Caco-2 (cell line): ENCODE measurements at regions not wholly inside any gene's neighbourhood (a gene's known extent, or its start where the extent isn't known, plus 50 kb on each side); places are given as distances from the start of the nearest gene placed in this dataset.

Source experiments
- BruUV-seq: library from RNA; stranded (reverse); fragments of 400-500 nt; replicated peaks from 2 replicates; lab custom pipeline; 2021; lab: Mats Ljungman, UMichigan
- CTCF ChIA-PET: fragments of 300-600 bp; sonication (Branson Sonifier 250); formaldehyde crosslinking; loops from one replicate; lab custom pipeline; 2022; ENCODE audit warnings: antibody characterized with exemption; lab: Charles Lee
- POLR2A ChIA-PET: fragments of 300-600 bp; sonication (Branson Sonifier 250); formaldehyde crosslinking; loops from one replicate; lab custom pipeline; 2022; ENCODE audit warnings: antibody characterized with exemption; lab: Charles Lee
- DNase-seq, 2 experiments: peaks; one replicate each; pipeline versions ENCODE4 v3.0.0 to v3.0.0-alpha.2; 2020 to 2022
- H3K27me3 ChIP-seq: replicated peaks from 2 replicates; pipeline ENCODE4 v1.6.0; 2011; ENCODE audit warnings: low read length; ENCODE audit not compliant: control insufficient read depth, insufficient read depth
- H3K36me3 ChIP-seq: 2 replicates; pipeline ENCODE4 v1.5.1; 2011; ENCODE audit warnings: low read length; ENCODE audit not compliant: control insufficient read depth, insufficient read depth
- H3K4me1 ChIP-seq: fragments of 250-450 bp; sonication (Bioruptor Pico); 2 replicates; pipeline ENCODE4 v1.5.1; 2020; ENCODE audit warnings: mild to moderate bottlenecking
- H3K4me3 ChIP-seq: 2 replicates; pipeline ENCODE4 v1.5.1; 2011; ENCODE audit warnings: low read depth, mild to moderate bottlenecking, control low read depth, low read length
- H3K9me3 ChIP-seq: fragments of 250-450 bp; sonication (Bioruptor Pico); 2 replicates; pipeline ENCODE4 v1.5.1; 2020; ENCODE audit warnings: mild to moderate bottlenecking, moderate library complexity
- H3K27ac Mint-ChIP-seq: one replicate; pipeline ENCODE4 v1.8.0; 2022; ENCODE audit warnings: mixed read lengths; ENCODE audit not compliant: unreplicated experiment
- H3K27me3 Mint-ChIP-seq: one replicate; pipeline ENCODE4 v1.8.0; 2022; ENCODE audit warnings: mixed read lengths; ENCODE audit not compliant: insufficient read depth, unreplicated experiment
- H3K36me3 Mint-ChIP-seq: one replicate; pipeline ENCODE4 v1.8.0; 2022; ENCODE audit warnings: mild to moderate bottlenecking, mixed read lengths; ENCODE audit not compliant: insufficient read depth, unreplicated experiment
- H3K4me1 Mint-ChIP-seq: one replicate; pipeline ENCODE4 v1.8.0; 2022; ENCODE audit warnings: low read depth, mixed read lengths; ENCODE audit not compliant: unreplicated experiment
- H3K4me3 Mint-ChIP-seq: one replicate; pipeline ENCODE4 v1.8.0; 2022; ENCODE audit warnings: mild to moderate bottlenecking, moderate library complexity, mixed read lengths; ENCODE audit not compliant: unreplicated experiment
- H3K9me3 Mint-ChIP-seq: one replicate; pipeline ENCODE4 v1.8.0; 2022; ENCODE audit warnings: mixed read lengths; ENCODE audit not compliant: unreplicated experiment
- intact Hi-C: fragments of 100-400 bp; cut with micrococcal nuclease; formaldehyde crosslinking; loops from one replicate; pipeline ENCODE4 v1.10.0; 2022; ENCODE audit not compliant: unreplicated experiment
- TF ChIP-seq, protein P1 (sequence below), 2 experiments: fragments of 200-600 bp in 1 of 2; IDR thresholded peaks; 1 replicate in 1 of 2; 2 replicates in 1 of 2; pipeline versions ENCODE4 v1.5.1 to v1.8.0; 2011 to 2022; ENCODE audit warnings: antibody characterized with exemption in 1 of 2, control low read depth in 1 of 2, inconsistent platforms in 1 of 2, low read depth in 1 of 2, low read length in 1 of 2, mild to moderate bottlenecking in 1 of 2, moderate library complexity in 1 of 2; ENCODE audit not compliant: insufficient read depth in 1 of 2, severe bottlenecking in 1 of 2, unreplicated experiment in 1 of 2

DNA sequence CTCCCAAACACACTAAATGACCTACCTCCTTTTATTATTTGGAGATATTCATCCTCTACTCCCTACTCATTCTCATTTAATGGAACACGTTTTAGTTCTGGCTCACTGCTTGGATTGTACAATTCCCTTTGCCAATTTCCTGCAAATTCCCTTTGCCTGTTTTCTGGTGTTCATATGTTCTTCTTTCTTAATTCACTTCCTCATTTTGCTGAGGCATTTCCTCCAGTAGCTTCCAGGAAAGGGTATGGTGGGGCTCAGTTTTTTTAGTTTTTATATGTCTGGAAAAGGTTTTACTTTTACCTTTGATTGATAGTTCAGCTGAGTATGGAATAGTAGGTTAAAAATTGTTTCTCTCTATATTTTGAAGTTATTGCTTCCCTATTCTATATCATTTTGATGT is 143.6 kb upstream of the GOLIM4 start:
- no peaks in the 10 kb centered on the region for H3K27me3 ChIP-seq
- Mint-ChIP-seq H3K27me3 (peaks cover 15% of the 10 kb centered on the region), H3K36me3 (no peaks in the 10 kb centered on the region), H3K9me3 (no peaks in the 10 kb centered on the region), H3K4me1 (no peaks in the 10 kb centered on the region), H3K4me3 (no peak overlapping the region), H3K27ac (no peak overlapping the region)
- ChIA-PET CTCF (no interaction called here), POLR2A (no interaction called here)
- H3K4me3 ChIP-seq, result no peak overlapping the region
- DNase-seq, result no peak
- intact Hi-C loops, result no loop called here
- no peaks in the 10 kb centered on the region for H3K9me3 ChIP-seq
- H3K36me3 ChIP-seq, result no peaks in the 10 kb centered on the region
- no peaks in the 10 kb centered on the region for H3K4me1 ChIP-seq
- TF ChIP-seq, protein P1, sequence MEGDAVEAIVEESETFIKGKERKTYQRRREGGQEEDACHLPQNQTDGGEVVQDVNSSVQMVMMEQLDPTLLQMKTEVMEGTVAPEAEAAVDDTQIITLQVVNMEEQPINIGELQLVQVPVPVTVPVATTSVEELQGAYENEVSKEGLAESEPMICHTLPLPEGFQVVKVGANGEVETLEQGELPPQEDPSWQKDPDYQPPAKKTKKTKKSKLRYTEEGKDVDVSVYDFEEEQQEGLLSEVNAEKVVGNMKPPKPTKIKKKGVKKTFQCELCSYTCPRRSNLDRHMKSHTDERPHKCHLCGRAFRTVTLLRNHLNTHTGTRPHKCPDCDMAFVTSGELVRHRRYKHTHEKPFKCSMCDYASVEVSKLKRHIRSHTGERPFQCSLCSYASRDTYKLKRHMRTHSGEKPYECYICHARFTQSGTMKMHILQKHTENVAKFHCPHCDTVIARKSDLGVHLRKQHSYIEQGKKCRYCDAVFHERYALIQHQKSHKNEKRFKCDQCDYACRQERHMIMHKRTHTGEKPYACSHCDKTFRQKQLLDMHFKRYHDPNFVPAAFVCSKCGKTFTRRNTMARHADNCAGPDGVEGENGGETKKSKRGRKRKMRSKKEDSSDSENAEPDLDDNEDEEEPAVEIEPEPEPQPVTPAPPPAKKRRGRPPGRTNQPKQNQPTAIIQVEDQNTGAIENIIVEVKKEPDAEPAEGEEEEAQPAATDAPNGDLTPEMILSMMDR (IDR thresholded peaks at IDR 0.05; ENCODE audit: insufficient read depth in 1 of 2, low read depth in 1 of 2, low read length in 1 of 2, severe bottlenecking in 1 of 2, unreplicated experiment in 1 of 2), result no peak
- BruUV-seq, result no TSS peak

DNA sequence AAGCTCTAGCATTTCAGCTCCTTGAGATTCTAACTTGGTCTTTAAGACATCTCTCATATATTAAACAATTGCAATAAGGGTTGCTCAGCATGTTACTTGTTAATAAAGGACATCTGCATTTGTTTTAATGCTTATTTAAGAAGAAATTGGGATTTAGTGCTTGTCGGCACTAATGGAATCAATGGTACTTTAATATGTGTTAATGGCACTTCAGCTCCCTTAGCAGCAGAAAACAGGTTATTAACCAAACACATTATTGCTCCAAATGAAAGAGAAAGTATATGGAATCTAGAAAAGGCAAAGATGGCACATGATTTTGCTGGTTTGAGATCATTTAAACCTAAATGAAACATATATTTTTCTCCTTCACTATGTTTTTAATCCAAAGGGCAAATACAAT is 137.3 kb upstream of the GOLIM4 start:
- no peak for DNase-seq
- CTCF ChIA-PET, result no interaction called here

DNA sequence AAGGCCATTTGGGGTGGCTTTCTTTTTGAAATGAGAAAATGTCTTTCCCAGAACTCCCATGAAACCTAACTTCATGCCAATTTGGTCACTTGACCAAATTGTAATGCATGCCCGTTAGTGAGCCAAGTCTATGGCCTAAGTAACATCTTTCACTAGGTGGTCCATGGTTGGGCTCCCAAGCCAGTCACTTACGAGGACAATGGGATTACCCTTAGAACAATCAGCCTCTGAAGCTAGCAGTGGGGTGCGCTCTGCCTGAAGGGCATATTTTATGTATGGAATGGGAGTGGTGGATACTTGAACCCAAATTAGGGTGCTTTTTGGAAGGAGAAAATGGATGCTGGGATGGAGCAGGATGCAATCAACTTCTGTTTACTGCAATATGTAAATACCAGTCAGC is 127.4 kb upstream of the GOLIM4 start:
- Mint-ChIP-seq H3K27ac (no peak overlapping the region), H3K36me3 (no peaks in the 10 kb centered on the region), H3K4me1 (no peaks in the 10 kb centered on the region), H3K27me3 (peaks cover 22% of the 10 kb centered on the region), H3K4me3 (no peak overlapping the region), H3K9me3 (no peaks in the 10 kb centered on the region)
- Histone ChIP-seq H3K9me3 (no peaks in the 10 kb centered on the region), H3K36me3 (no peaks in the 10 kb centered on the region), H3K4me1 (no peaks in the 10 kb centered on the region), H3K4me3 (no peak overlapping the region), H3K27me3 (no peaks in the 10 kb centered on the region)
- TF ChIP-seq, protein P1 (IDR thresholded peaks at IDR 0.05; ENCODE audit: insufficient read depth in 1 of 2, low read depth in 1 of 2, low read length in 1 of 2, severe bottlenecking in 1 of 2, unreplicated experiment in 1 of 2), result no peak
- no peak for DNase-seq
- ChIA-PET POLR2A (no interaction called here), CTCF (no interaction called here)
- BruUV-seq, result no TSS peak
- intact Hi-C loops, result no loop called here

More for the DNA sequence above, 137.3 kb upstream of the GOLIM4 start:
- no peaks in the 10 kb centered on the region for H3K27me3 ChIP-seq
- no peaks in the 10 kb centered on the region for H3K27me3 Mint-ChIP-seq
- POLR2A ChIA-PET, result no interaction called here
- no peaks in the 10 kb centered on the region for H3K36me3 ChIP-seq
- intact Hi-C loops, result no loop called here
- no peaks in the 10 kb centered on the region for H3K9me3 ChIP-seq
- no peak overlapping the region for H3K4me3 Mint-ChIP-seq
- no TSS peak for BruUV-seq
- H3K4me1 Mint-ChIP-seq, result no peaks in the 10 kb centered on the region
- H3K4me1 ChIP-seq, result no peaks in the 10 kb centered on the region
- no peaks in the 10 kb centered on the region for H3K9me3 Mint-ChIP-seq
- no peak overlapping the region for H3K4me3 ChIP-seq
- TF ChIP-seq, protein P1 (IDR thresholded peaks at IDR 0.05; ENCODE audit: insufficient read depth in 1 of 2, low read depth in 1 of 2, low read length in 1 of 2, severe bottlenecking in 1 of 2, unreplicated experiment in 1 of 2), result no peak
- no peaks in the 10 kb centered on the region for H3K36me3 Mint-ChIP-seq
- H3K27ac Mint-ChIP-seq, result no peak overlapping the region
